Neural cell (in vitro differentiated cells): ENCODE measurements at regions not wholly inside any gene's neighbourhood (a gene's known extent, or its start where the extent isn't known, plus 50 kb on each side); places are given as distances from the start of the nearest gene placed in this dataset.

Experiments used
- H2AFZ ChIP-seq: fragments of 200-600, 300-800 bp; sonication (generic), shearing (Covaris generic); 2 replicates; pipeline ENCODE4 v1.6.0; 2014; ENCODE audit warnings: low read depth, mild to moderate bottlenecking, antibody characterized with exemption, low read length, moderate library complexity
- H3F3A ChIP-seq: fragments of 200-600 bp; shearing (Covaris generic); 2 replicates; pipeline ENCODE4 v1.6.1; 2016; ENCODE audit warnings: mild to moderate bottlenecking, moderate library complexity, mixed read lengths, antibody characterized with exemption, low read length; ENCODE audit not compliant: insufficient read depth, poor library complexity, severe bottlenecking
- H3K27ac ChIP-seq: fragments of 200-600, 300-800 bp; sonication (generic), shearing (Covaris generic); 2 replicates; pipeline ENCODE4 v1.5.1; 2014; ENCODE audit warnings: mild to moderate bottlenecking, low read length, moderate library complexity
- H3K27me3 ChIP-seq: fragments of 300-800, 200-600 bp; sonication (generic), shearing (Covaris generic); 2 replicates; pipeline ENCODE4 v1.6.0; 2014; ENCODE audit warnings: mild to moderate bottlenecking, low read depth, low read length, moderate library complexity; ENCODE audit not compliant: insufficient read depth
- H3K36me3 ChIP-seq: fragments of 300-800, 200-600 bp; sonication (generic), shearing (Covaris generic); 2 replicates; pipeline ENCODE4 v1.5.1; 2014; ENCODE audit warnings: mild to moderate bottlenecking, antibody characterized with exemption, low read length, moderate library complexity; ENCODE audit not compliant: insufficient read depth
- H3K4me2 ChIP-seq: fragments of 300-800, 200-600 bp; sonication (generic), shearing (Covaris generic); 2 replicates; pipeline ENCODE4 v1.6.0; 2014; ENCODE audit warnings: mild to moderate bottlenecking, low read length
- H3K4me3 ChIP-seq: fragments of 300-800, 200-600 bp; sonication (generic), shearing (Covaris generic); 2 replicates; pipeline ENCODE4 v1.5.1; 2014; ENCODE audit warnings: mild to moderate bottlenecking, low read length, moderate library complexity
- H3K79me2 ChIP-seq: fragments of 200-600 bp; shearing (Covaris generic); replicated peaks from 2 replicates; pipeline ENCODE4 v1.6.0; 2014; ENCODE audit warnings: mild to moderate bottlenecking, low read length, moderate library complexity; ENCODE audit not compliant: insufficient read depth
- H3K9ac ChIP-seq: fragments of 300-800, 200-600 bp; sonication (generic), shearing (Covaris generic); 2 replicates; pipeline ENCODE4 v1.6.1; 2016; ENCODE audit warnings: mild to moderate bottlenecking, low read length, mixed read lengths
- H3K9me2 ChIP-seq: fragments of 200-600 bp; shearing (Covaris generic); 2 replicates; pipeline ENCODE4 v1.6.1; 2016; ENCODE audit warnings: mild to moderate bottlenecking, low read length, mixed read lengths; ENCODE audit not compliant: insufficient read depth
- H3K9me3 ChIP-seq: fragments of 200-600, 300-800 bp; sonication (generic), shearing (Covaris generic); 2 replicates; pipeline ENCODE4 v1.6.1; 2016; ENCODE audit warnings: mild to moderate bottlenecking, mixed run types, low read length, moderate library complexity, mixed read lengths
- H4K20me1 ChIP-seq: fragments of 200-600 bp; shearing (Covaris generic); 2 replicates; pipeline ENCODE4 v1.6.1; 2016; ENCODE audit warnings: mild to moderate bottlenecking, mixed run types; ENCODE audit not compliant: insufficient read depth
- CTCF ChIP-seq: fragments of 450-650 bp; IDR thresholded peaks from 2 replicates; pipeline ENCODE4 v1.5.1; 2014; ENCODE audit warnings: antibody characterized with exemption, mild to moderate bottlenecking, moderate library complexity; ENCODE audit not compliant: poor library complexity, severe bottlenecking
- EP300 ChIP-seq: fragments of 450-650 bp; conservative IDR thresholded peaks from 2 replicates; pipeline ENCODE4 v1.6.1; 2014; ENCODE audit warnings: antibody characterized with exemption, mild to moderate bottlenecking, moderate library complexity; ENCODE audit not compliant: poor library complexity, severe bottlenecking
- EZH2 ChIP-seq: fragments of 200-600, 300-800 bp; shearing (Covaris generic), sonication (generic); IDR thresholded peaks from 2 replicates; pipeline ENCODE4 v1.6.1; 2014; ENCODE audit warnings: antibody characterized with exemption, low read length, borderline replicate concordance, mild to moderate bottlenecking; ENCODE audit not compliant: insufficient read depth, poor library complexity, severe bottlenecking
- MXI1 ChIP-seq: fragments of 450-650 bp; conservative IDR thresholded peaks from 2 replicates; pipeline ENCODE4 v1.6.1; 2014; ENCODE audit warnings: antibody characterized with exemption, mild to moderate bottlenecking; ENCODE audit not compliant: poor library complexity, severe bottlenecking
- POLR2AphosphoS5 ChIP-seq: IDR thresholded peaks from 2 replicates; pipeline ENCODE4 v1.6.1; 2012
- RAD21 ChIP-seq: fragments of 450-650 bp; conservative IDR thresholded peaks from 2 replicates; pipeline ENCODE4 v1.6.1; 2014; ENCODE audit warnings: antibody characterized with exemption, mild to moderate bottlenecking, moderate library complexity
- REST ChIP-seq: IDR thresholded peaks from 2 replicates; pipeline ENCODE4 v1.6.1; 2012; ENCODE audit warnings: borderline replicate concordance
- SMC3 ChIP-seq: fragments of 450-650 bp; conservative IDR thresholded peaks from 2 replicates; pipeline ENCODE4 v1.6.1; 2014; ENCODE audit warnings: antibody characterized with exemption, mild to moderate bottlenecking, moderate library complexity; ENCODE audit not compliant: poor library complexity
- TAF1 ChIP-seq: IDR thresholded peaks from 2 replicates; pipeline ENCODE4 v1.6.1; 2012; ENCODE audit warnings: low read depth

DNA sequence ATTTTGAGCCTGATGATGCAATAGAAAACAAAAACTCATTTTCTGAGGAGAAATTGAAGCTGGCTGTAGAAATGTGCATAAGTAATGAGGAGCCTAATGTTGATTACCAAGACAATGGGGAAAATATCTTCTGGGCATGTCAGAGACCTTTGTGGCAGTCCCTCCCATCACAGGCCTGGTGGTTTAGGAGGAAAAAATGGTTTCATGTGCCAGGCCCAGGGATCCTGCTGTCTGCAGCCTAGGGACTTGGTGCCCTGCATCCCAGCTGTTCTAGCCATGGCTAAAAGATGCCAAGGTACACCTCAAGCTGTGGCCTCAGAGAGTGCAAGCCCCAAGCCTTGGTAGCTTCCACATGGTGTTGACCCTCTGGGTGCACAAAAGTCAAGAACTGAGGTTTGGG, 128.7 kb upstream of the ARHGEF9 start:
- no peaks in the 10 kb centered on the region for H3K79me2 ChIP-seq
- no peak overlapping the region for H2AFZ ChIP-seq
- no peaks in the 10 kb centered on the region for H3F3A ChIP-seq
- H3K4me3 ChIP-seq: no peak overlapping the region
- no peaks in the 10 kb centered on the region for H3K36me3 ChIP-seq
- no peak overlapping the region for H3K27ac ChIP-seq
- H3K9ac ChIP-seq: no peak overlapping the region
- H3K9me2 ChIP-seq: no peaks in the 10 kb centered on the region
- no peak for TF ChIP-seq CTCF
- TF ChIP-seq TAF1: no peak
- no peaks in the 10 kb centered on the region for H4K20me1 ChIP-seq
- no peak overlapping the region for H3K4me2 ChIP-seq
- H3K9me3 ChIP-seq: no peaks in the 10 kb centered on the region
- H3K27me3 ChIP-seq: no peaks in the 10 kb centered on the region

- no peak overlapping the region for H2AFZ ChIP-seq
- no peak overlapping the region for H3K4me3 ChIP-seq
- H3K9me3 ChIP-seq: no peaks in the 10 kb centered on the region
- no peaks in the 10 kb centered on the region for H3K79me2 ChIP-seq
- no peaks in the 10 kb centered on the region for H3F3A ChIP-seq
- H4K20me1 ChIP-seq: no peaks in the 10 kb centered on the region
- H3K9me2 ChIP-seq: no peaks in the 10 kb centered on the region
- no peak overlapping the region for H3K9ac ChIP-seq
- H3K4me2 ChIP-seq: no peak overlapping the region
- no peaks in the 10 kb centered on the region for H3K27me3 ChIP-seq
- no peak overlapping the region for H3K27ac ChIP-seq
- TF ChIP-seq RAD21: no peak
- no peak for TF ChIP-seq SMC3
- no peak for TF ChIP-seq EZH2
- TF ChIP-seq MXI1: no peak
- TF ChIP-seq TAF1: no peak
- TF ChIP-seq REST: no peak
- TF ChIP-seq CTCF: no peak
- TF ChIP-seq EP300: no peak
- TF ChIP-seq POLR2AphosphoS5: no peak
- no peaks in the 10 kb centered on the region for H3K36me3 ChIP-seq
These were observed 104.0 kb upstream of the ARHGEF9 start for GRCh38 chrX:63889001-63889400.
